ENCODE measurements at regions not wholly inside any gene's neighbourhood (a gene's known extent, or its start where the extent isn't known, plus 50 kb on each side); places are given as distances from the start of the nearest gene placed in this dataset.

GRCh38 chr9:106693558-106693957 is 169.4 kb upstream of the ZNF462 start:
- TF ChIP-seq CTCF (conservative IDR thresholded peaks at IDR 0.05; ENCODE audit: low read depth, low read length) (no peak), EZH2phosphoT487 (IDR thresholded peaks at IDR 0.05; ENCODE audit: borderline replicate concordance, low read length) (no peak), EZH2 (IDR thresholded peaks at IDR 0.05; ENCODE audit: low read length, unreplicated experiment) (no peak)
